A673 (cell line): ENCODE measurements at regions not wholly inside any gene's neighbourhood (a gene's known extent, or its start where the extent isn't known, plus 50 kb on each side); places are given as distances from the start of the nearest gene placed in this dataset.

Source experiments
- CTCF ChIP-seq: fragments of 300-800, 200-600 bp; sonication (generic); conservative IDR thresholded peaks from 2 replicates; pipeline ENCODE4 v1.5.1; 2017; ENCODE audit warnings: low read depth, mild to moderate bottlenecking, antibody characterized with exemption, low read length, moderate library complexity, mixed read lengths
- EZH2 ChIP-seq: fragments of 200-600 bp; sonication (generic); IDR thresholded peaks from 2 replicates; pipeline ENCODE4 v1.6.1; 2017; ENCODE audit warnings: borderline replicate concordance, low read depth, mild to moderate bottlenecking, mixed read lengths, antibody characterized with exemption, low read length; ENCODE audit not compliant: poor library complexity, severe bottlenecking

- no peak for TF ChIP-seq CTCF
- TF ChIP-seq EZH2 = no peak
Observed at GRCh38 chr6:132952986-132953385, 138.6 kb downstream of the RPS12 start.
